ENCODE measurements at regions not wholly inside any gene's neighbourhood (a gene's known extent, or its start where the extent isn't known, plus 50 kb on each side); places are given as distances from the start of the nearest gene placed in this dataset.
A peak's percentile ranks its signal among the peaks of the same experiment; 100 is the strongest.

GRCh38 chr12:77553976-77554619 is 276.6 kb upstream of the NAV3 start (continued):
- TF ChIP-seq, protein P1, sequence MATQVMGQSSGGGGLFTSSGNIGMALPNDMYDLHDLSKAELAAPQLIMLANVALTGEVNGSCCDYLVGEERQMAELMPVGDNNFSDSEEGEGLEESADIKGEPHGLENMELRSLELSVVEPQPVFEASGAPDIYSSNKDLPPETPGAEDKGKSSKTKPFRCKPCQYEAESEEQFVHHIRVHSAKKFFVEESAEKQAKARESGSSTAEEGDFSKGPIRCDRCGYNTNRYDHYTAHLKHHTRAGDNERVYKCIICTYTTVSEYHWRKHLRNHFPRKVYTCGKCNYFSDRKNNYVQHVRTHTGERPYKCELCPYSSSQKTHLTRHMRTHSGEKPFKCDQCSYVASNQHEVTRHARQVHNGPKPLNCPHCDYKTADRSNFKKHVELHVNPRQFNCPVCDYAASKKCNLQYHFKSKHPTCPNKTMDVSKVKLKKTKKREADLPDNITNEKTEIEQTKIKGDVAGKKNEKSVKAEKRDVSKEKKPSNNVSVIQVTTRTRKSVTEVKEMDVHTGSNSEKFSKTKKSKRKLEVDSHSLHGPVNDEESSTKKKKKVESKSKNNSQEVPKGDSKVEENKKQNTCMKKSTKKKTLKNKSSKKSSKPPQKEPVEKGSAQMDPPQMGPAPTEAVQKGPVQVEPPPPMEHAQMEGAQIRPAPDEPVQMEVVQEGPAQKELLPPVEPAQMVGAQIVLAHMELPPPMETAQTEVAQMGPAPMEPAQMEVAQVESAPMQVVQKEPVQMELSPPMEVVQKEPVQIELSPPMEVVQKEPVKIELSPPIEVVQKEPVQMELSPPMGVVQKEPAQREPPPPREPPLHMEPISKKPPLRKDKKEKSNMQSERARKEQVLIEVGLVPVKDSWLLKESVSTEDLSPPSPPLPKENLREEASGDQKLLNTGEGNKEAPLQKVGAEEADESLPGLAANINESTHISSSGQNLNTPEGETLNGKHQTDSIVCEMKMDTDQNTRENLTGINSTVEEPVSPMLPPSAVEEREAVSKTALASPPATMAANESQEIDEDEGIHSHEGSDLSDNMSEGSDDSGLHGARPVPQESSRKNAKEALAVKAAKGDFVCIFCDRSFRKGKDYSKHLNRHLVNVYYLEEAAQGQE (IDR thresholded peaks at IDR 0.05; ENCODE audit: low read depth, low read length) = no peak
- peak; percentile 52; the same call in 1 of the 2 replicates for TF ChIP-seq ATF7 (IDR thresholded peaks at IDR 0.05; ENCODE audit: low read depth)
- TF ChIP-seq RFX5 (IDR thresholded peaks at IDR 0.05; ENCODE audit: low read depth, low read length) = no peak
- TF ChIP-seq, protein P2, sequence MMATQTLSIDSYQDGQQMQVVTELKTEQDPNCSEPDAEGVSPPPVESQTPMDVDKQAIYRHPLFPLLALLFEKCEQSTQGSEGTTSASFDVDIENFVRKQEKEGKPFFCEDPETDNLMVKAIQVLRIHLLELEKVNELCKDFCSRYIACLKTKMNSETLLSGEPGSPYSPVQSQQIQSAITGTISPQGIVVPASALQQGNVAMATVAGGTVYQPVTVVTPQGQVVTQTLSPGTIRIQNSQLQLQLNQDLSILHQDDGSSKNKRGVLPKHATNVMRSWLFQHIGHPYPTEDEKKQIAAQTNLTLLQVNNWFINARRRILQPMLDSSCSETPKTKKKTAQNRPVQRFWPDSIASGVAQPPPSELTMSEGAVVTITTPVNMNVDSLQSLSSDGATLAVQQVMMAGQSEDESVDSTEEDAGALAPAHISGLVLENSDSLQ (IDR thresholded peaks at IDR 0.05) = peak; percentile 30; the same call in 1 of the 2 replicates
- TF ChIP-seq IKZF1 (conservative IDR thresholded peaks at IDR 0.05) = peak; percentile 59
- TF ChIP-seq JUNB (IDR thresholded peaks at IDR 0.05) = peak; percentile 76

GRCh38 chr12:77549383-77550128 is 281.1 kb upstream of the NAV3 start:
- CTCF ChIA-PET = no interaction called here
- H3K9me3 ChIP-seq (replicated peaks; ENCODE audit: control insufficient read depth, insufficient read depth, low read length) = no peaks in the 10 kb centered on the region
- no peaks in the 10 kb centered on the region for H3K36me3 ChIP-seq (ENCODE audit: control insufficient read depth in 2 of 2, insufficient read depth in 2 of 2, low read length in 1 of 2)
- no peak for ATAC-seq
- TF ChIP-seq, protein P3, sequence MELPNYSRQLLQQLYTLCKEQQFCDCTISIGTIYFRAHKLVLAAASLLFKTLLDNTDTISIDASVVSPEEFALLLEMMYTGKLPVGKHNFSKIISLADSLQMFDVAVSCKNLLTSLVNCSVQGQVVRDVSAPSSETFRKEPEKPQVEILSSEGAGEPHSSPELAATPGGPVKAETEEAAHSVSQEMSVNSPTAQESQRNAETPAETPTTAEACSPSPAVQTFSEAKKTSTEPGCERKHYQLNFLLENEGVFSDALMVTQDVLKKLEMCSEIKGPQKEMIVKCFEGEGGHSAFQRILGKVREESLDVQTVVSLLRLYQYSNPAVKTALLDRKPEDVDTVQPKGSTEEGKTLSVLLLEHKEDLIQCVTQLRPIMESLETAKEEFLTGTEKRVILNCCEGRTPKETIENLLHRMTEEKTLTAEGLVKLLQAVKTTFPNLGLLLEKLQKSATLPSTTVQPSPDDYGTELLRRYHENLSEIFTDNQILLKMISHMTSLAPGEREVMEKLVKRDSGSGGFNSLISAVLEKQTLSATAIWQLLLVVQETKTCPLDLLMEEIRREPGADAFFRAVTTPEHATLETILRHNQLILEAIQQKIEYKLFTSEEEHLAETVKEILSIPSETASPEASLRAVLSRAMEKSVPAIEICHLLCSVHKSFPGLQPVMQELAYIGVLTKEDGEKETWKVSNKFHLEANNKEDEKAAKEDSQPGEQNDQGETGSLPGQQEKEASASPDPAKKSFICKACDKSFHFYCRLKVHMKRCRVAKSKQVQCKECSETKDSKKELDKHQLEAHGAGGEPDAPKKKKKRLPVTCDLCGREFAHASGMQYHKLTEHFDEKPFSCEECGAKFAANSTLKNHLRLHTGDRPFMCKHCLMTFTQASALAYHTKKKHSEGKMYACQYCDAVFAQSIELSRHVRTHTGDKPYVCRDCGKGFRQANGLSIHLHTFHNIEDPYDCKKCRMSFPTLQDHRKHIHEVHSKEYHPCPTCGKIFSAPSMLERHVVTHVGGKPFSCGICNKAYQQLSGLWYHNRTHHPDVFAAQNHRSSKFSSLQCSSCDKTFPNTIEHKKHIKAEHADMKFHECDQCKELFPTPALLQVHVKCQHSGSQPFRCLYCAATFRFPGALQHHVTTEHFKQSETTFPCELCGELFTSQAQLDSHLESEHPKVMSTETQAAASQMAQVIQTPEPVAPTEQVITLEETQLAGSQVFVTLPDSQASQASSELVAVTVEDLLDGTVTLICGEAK (IDR thresholded peaks at IDR 0.05; ENCODE audit: borderline replicate concordance) = no peak
- no peak for TF ChIP-seq FOXK2 (IDR thresholded peaks at IDR 0.05)
- TF ChIP-seq EZH2 (IDR thresholded peaks at IDR 0.05; ENCODE audit: borderline replicate concordance, control insufficient read depth, low read depth, low read length) = no peak
- intact Hi-C loops (cut with micrococcal nuclease; ENCODE audit: unreplicated experiment) (no loop called here), in situ Hi-C loops (cut with MboI) (no loop called here)
- RAD21 ChIA-PET (ENCODE audit: unreplicated experiment) = no interaction called here
- no peaks in the 10 kb centered on the region for H4K20me1 ChIP-seq (ENCODE audit: control insufficient read depth, insufficient read depth)
- no TSS peak for BruUV-seq (replicated peaks)
- H3K4me3 ChIP-seq = no peak overlapping the region
- H3K79me2 ChIP-seq (ENCODE audit: control insufficient read depth, insufficient read depth, low read length) = no peaks in the 10 kb centered on the region
- H3K9ac ChIP-seq (ENCODE audit: control insufficient read depth, insufficient read depth, low read length) = no peak overlapping the region
- H3K27me3 ChIP-seq (replicated peaks in 1 of 2; ENCODE audit: control insufficient read depth in 2 of 2, insufficient read depth in 2 of 2, low read length in 1 of 2) = no peaks in the 10 kb centered on the region
- no peak for FAIRE-seq
- DNase-seq (ENCODE audit: low read depth, low spot score) = no peak
- no peak overlapping the region for H3K4me2 ChIP-seq (ENCODE audit: control insufficient read depth, insufficient read depth)
- H3K27ac ChIP-seq (ENCODE audit: control insufficient read depth, insufficient read depth) = no peak overlapping the region
- H2AFZ ChIP-seq (ENCODE audit: control insufficient read depth, low read depth, low read length) = no peak overlapping the region
- SMC1A ChIA-PET (ENCODE audit: uncharacterized antibody, unreplicated experiment) = interaction anchor here (0.5 to 0.9 kb wide), 2 partner anchors 78 to 129 kb away, joined by 3 read pairs; no protein-coding TSS in a partner anchor
- POLR2A ChIA-PET = no interaction called here
- WGBS (ENCODE audit: insufficient coverage, insufficient replicate concordance, low lambda C conversion rate, missing lambda C conversion rate) = 14% methylated on average over 3 of the region's 3 CpGs
- H3K4me1 ChIP-seq (ENCODE audit: control insufficient read depth, insufficient read depth, low read length) = peaks cover 3% of the 10 kb centered on the region; the same call in 1 of the 2 replicates

Data from GM12878 (cell line).